HepG2 (cell line): ENCODE measurements at regions not wholly inside any gene's neighbourhood (a gene's known extent, or its start where the extent isn't known, plus 50 kb on each side); places are given as distances from the start of the nearest gene placed in this dataset.

ENCODE experiments used
- ATAC-seq: fragments of 200-7000 bp; cut with Tn5 transposase; 3 replicates; pipeline ENCODE4 v1.9.1; 2020; ENCODE audit warnings: mild to moderate bottlenecking, moderate library complexity
- BruUV-seq: library from RNA; stranded (reverse); fragments of 400-500 nt; replicated peaks from 2 replicates; lab custom pipeline; 2021; lab: Mats Ljungman, UMichigan
- CTCF ChIA-PET: fragments of 300-600 bp; formaldehyde crosslinking; extraction: SDS; loops from one replicate; lab custom pipeline; 2021; ENCODE audit warnings: low total read pairs, inconsistent platforms, low intra/inter-chr PET ratio; lab: Yijun Ruan, JAX
- POLR2A ChIA-PET: fragments of 350-600 bp; sonication (Branson Sonifier 250); formaldehyde crosslinking; loops from one replicate; lab custom pipeline; 2020; ENCODE audit warnings: antibody characterized with exemption, inconsistent platforms; lab: Yijun Ruan, JAX
- DNase-seq: peaks from one replicate; pipeline ENCODE4 v3.0.0-alpha.2; 2015; ENCODE audit warnings: low spot score
- FAIRE-seq: peaks from 3 replicates; lab custom pipeline; 2011; peaks lifted over from hg19 to GRCh38; lab: Jason Lieb, UNC
- H2AFZ ChIP-seq: one replicate; pipeline ENCODE4 v1.6.1; 2011; ENCODE audit warnings: low read length, inconsistent platforms
- H3K27ac ChIP-seq: fragments of 300-600 bp; 3 replicates; pipeline ENCODE4 v1.8.0; 2011; ENCODE audit warnings: mixed run types, mild to moderate bottlenecking, mixed read lengths, low read length, inconsistent platforms; ENCODE audit not compliant: insufficient read depth; ENCODE audit errors: extremely low read length
- H3K27me3 ChIP-seq, 2 experiments: fragments of 200-600 bp in 1 of 2; 2 replicates in 1 of 2; 3 replicates in 1 of 2; pipeline versions ENCODE4 v1.6.0 to v1.8.0; 2011; ENCODE audit warnings: low read length in 2 of 2, mild to moderate bottlenecking in 2 of 2, moderate library complexity in 2 of 2, inconsistent platforms in 1 of 2; ENCODE audit not compliant: insufficient read depth in 2 of 2, control insufficient read depth in 1 of 2
- H3K36me3 ChIP-seq, 2 experiments: fragments of 200-600 bp in 1 of 2; replicated peaks in 1 of 2; 2 replicates in 1 of 2; 3 replicates in 1 of 2; pipeline versions ENCODE4 v1.5.1 to v1.8.0; 2011; ENCODE audit warnings: low read length in 2 of 2, inconsistent platforms in 1 of 2; ENCODE audit not compliant: insufficient read depth in 2 of 2, control insufficient read depth in 1 of 2
- H3K4me1 ChIP-seq: 2 replicates; pipeline ENCODE4 v1.5.1; 2012; ENCODE audit warnings: low read length, inconsistent platforms; ENCODE audit not compliant: insufficient read depth
- H3K4me2 ChIP-seq: 2 replicates; pipeline ENCODE4 v1.6.0; 2011; ENCODE audit warnings: low read depth, low read length, inconsistent platforms
- H3K4me3 ChIP-seq, 3 experiments: fragments of 200-600 bp in 1 of 3; sonication (generic), shearing (Covaris generic) in 1 of 3; replicated peaks in 1 of 3; 2 replicates each; pipeline ENCODE4 v1.5.1; 2011 to 2016; ENCODE audit warnings: low read length in 3 of 3, inconsistent platforms in 2 of 3, low read depth in 2 of 3, mild to moderate bottlenecking in 2 of 3, control low read depth in 1 of 3, mixed read lengths in 1 of 3; ENCODE audit not compliant: insufficient read depth in 1 of 3
- H3K79me2 ChIP-seq: one replicate; pipeline ENCODE4 v1.6.1; 2011; ENCODE audit warnings: low read length, inconsistent platforms; ENCODE audit not compliant: insufficient read depth
- H3K9ac ChIP-seq: 2 replicates; pipeline ENCODE4 v1.6.0; 2011; ENCODE audit warnings: mild to moderate bottlenecking, low read depth, low read length, inconsistent platforms; ENCODE audit not compliant: insufficient read depth
- H3K9me3 ChIP-seq: 2 replicates; pipeline ENCODE4 v1.5.1; 2012; ENCODE audit warnings: mild to moderate bottlenecking, low read length
- H4K20me1 ChIP-seq: 2 replicates; pipeline ENCODE4 v1.6.0; 2011; ENCODE audit warnings: inconsistent platforms, mild to moderate bottlenecking, low read length, moderate library complexity; ENCODE audit not compliant: insufficient read depth
- HDAC1 ChIP-seq: sonication (generic); formaldehyde crosslinking; IDR thresholded peaks from 2 replicates; pipeline ENCODE4 v1.5.1; 2020; ENCODE audit warnings: mild to moderate bottlenecking, missing genetic modification reagents
- PLRG1 ChIP-seq: fragments of 450-650 bp; conservative IDR thresholded peaks from 2 replicates; pipeline ENCODE4 v1.6.1; 2016
- RNF219 ChIP-seq: sonication (generic); formaldehyde crosslinking; IDR thresholded peaks from 2 replicates; pipeline ENCODE4 v1.5.0; 2020; ENCODE audit warnings: mild to moderate bottlenecking, missing genetic modification reagents
- ZBTB43 ChIP-seq: sonication (generic); formaldehyde crosslinking; conservative IDR thresholded peaks from 2 replicates; pipeline ENCODE4 v1.4.0; 2020; ENCODE audit warnings: missing genetic modification reagents
- ZFYVE20 ChIP-seq: sonication (generic); formaldehyde crosslinking; IDR thresholded peaks from 2 replicates; pipeline ENCODE4 v1.8.0; 2023; ENCODE audit warnings: low read depth, mild to moderate bottlenecking, moderate library complexity, missing genetic modification reagents, borderline replicate concordance
- ZNF501 ChIP-seq: sonication (generic); formaldehyde crosslinking; IDR thresholded peaks from 2 replicates; pipeline ENCODE4 v1.5.1; 2020; ENCODE audit warnings: mild to moderate bottlenecking, moderate library complexity, missing genetic modification reagents
- ZNF768 ChIP-seq: sonication (generic); formaldehyde crosslinking; IDR thresholded peaks from 2 replicates; pipeline ENCODE4 v1.4.0; 2020; ENCODE audit warnings: missing genetic modification reagents
- WGBS: methylation state at CpG from one replicate; pipeline ENCODE4 v1.1.6; 2017; ENCODE audit warnings: low lambda C conversion rate; 5-methylcytosine and 5-hydroxymethylcytosine counted together
- in situ Hi-C: cut with HindIII; loops from 2 replicates; pipeline ENCODE4 v1.10.0; 2017; ENCODE audit warnings: low pct_unique_long_range_greater_than_20kb; ENCODE audit not compliant: extremely low pct_ligation_motif_present
- intact Hi-C: fragments of 100-400 bp; cut with micrococcal nuclease; formaldehyde crosslinking; loops from one replicate; pipeline ENCODE4 v1.10.0; 2022; ENCODE audit not compliant: unreplicated experiment

- TF ChIP-seq RNF219 (no peak), ZBTB43 (no peak), ZFYVE20 (no peak), PLRG1 (no peak)
Observed at GRCh38 chr22:44372611-44373010, 59.9 kb upstream of the SHISAL1 start (continued).

- peaks cover 5 to 30% of the 10 kb centered on the region in 2 experiments; a peak in 4 of 5 replicates for H3K27me3 ChIP-seq
- no peak for DNase-seq
- no peak overlapping the region for H3K4me3 ChIP-seq
- no peak for TF ChIP-seq HDAC1
- TF ChIP-seq ZNF768, result peak; percentile 37; the same call in 1 of the 2 replicates
- TF ChIP-seq ZNF501, result no peak
- H3K4me1 ChIP-seq, result no peaks in the 10 kb centered on the region
- WGBS, result 20% methylated on average over 1 of the region's 3 CpGs
- ATAC-seq, result no peak
- no peaks in the 10 kb centered on the region for H4K20me1 ChIP-seq
- no peak overlapping the region for H3K9ac ChIP-seq
- H3K36me3 ChIP-seq, result no peaks in the 10 kb centered on the region
- FAIRE-seq, result no peak
- ChIA-PET POLR2A (no interaction called here), CTCF (no interaction called here)
- in situ Hi-C loops, result no loop called here
- no peak overlapping the region for H3K4me2 ChIP-seq
- intact Hi-C loops, result no loop called here
- BruUV-seq, result no TSS peak
- no peak overlapping the region for H2AFZ ChIP-seq
- H3K79me2 ChIP-seq, result no peaks in the 10 kb centered on the region
- H3K9me3 ChIP-seq, result peaks cover 22% of the 10 kb centered on the region
- no peak overlapping the region for H3K27ac ChIP-seq
Observed at GRCh38 chr22:44371741-44372525, 59.2 kb upstream of the SHISAL1 start.
